ENCODE measurements at regions not wholly inside any gene's neighbourhood (a gene's known extent, or its start where the extent isn't known, plus 50 kb on each side); places are given as distances from the start of the nearest gene placed in this dataset.
"Not testable (repeated sequence)": the region's sequence is repeated elsewhere in the genome, so short reads cannot be mapped to it uniquely, and the experiment has no call there.

GRCh38 chr6:15748341-15748740 is 85.5 kb upstream of the DTNBP1 start:
- peaks cover 5% of the 10 kb centered on the region for H3K27me3 Mint-ChIP-seq

GRCh38 chr6:15747354-15747883 is 84.6 kb upstream of the DTNBP1 start:
- DNase-seq (ENCODE audit: low spot score in 2 of 2) (no peak), ATAC-seq (replicated peaks; ENCODE audit: extremely low read depth, poor library complexity, severe bottlenecking) (no peak)

More at GRCh38 chr6:15748341-15748740, 85.5 kb upstream of the DTNBP1 start:
- Mint-ChIP-seq H3K9me3 (no peaks in the 10 kb centered on the region), H3K36me3 (ENCODE audit: insufficient read depth) (peaks cover 2% of the 10 kb centered on the region), H3K4me3 (no peak overlapping the region), H3K4me1 (no peaks in the 10 kb centered on the region), H3K27ac (ENCODE audit: low read depth) (no peak overlapping the region)
- DNase-seq (ENCODE audit: low spot score in 2 of 2) (no peak), ATAC-seq (replicated peaks; ENCODE audit: extremely low read depth, poor library complexity, severe bottlenecking) (no peak)

GRCh38 chr6:15745781-15746180 is 83.0 kb upstream of the DTNBP1 start:
- DNase-seq (ENCODE audit: low spot score in 2 of 2) (no peak), ATAC-seq (replicated peaks; ENCODE audit: extremely low read depth, poor library complexity, severe bottlenecking) (no peak)
- peaks cover 10% of the 10 kb centered on the region for H3K27me3 Mint-ChIP-seq
- H3K36me3 Mint-ChIP-seq (ENCODE audit: insufficient read depth): peaks cover 2% of the 10 kb centered on the region
- no peaks in the 10 kb centered on the region for H3K4me1 Mint-ChIP-seq
- no peak overlapping the region for H3K4me3 Mint-ChIP-seq
- H3K9me3 Mint-ChIP-seq: no peaks in the 10 kb centered on the region
- no peak overlapping the region for H3K27ac Mint-ChIP-seq (ENCODE audit: low read depth)

More at GRCh38 chr6:15747354-15747883, 84.6 kb upstream of the DTNBP1 start:
- Mint-ChIP-seq H3K4me1 (no peaks in the 10 kb centered on the region), H3K27me3 (peaks cover 10% of the 10 kb centered on the region), H3K36me3 (ENCODE audit: insufficient read depth) (peaks cover 2% of the 10 kb centered on the region), H3K27ac (ENCODE audit: low read depth) (no peak overlapping the region), H3K4me3 (no peak overlapping the region), H3K9me3 (no peaks in the 10 kb centered on the region)

GRCh38 chr6:15744818-15745402 is 82.1 kb upstream of the DTNBP1 start:
- Mint-ChIP-seq H3K9me3 (no peaks in the 10 kb centered on the region), H3K27ac (ENCODE audit: low read depth) (no peak overlapping the region), H3K27me3 (peaks cover 10% of the 10 kb centered on the region), H3K4me1 (no peaks in the 10 kb centered on the region), H3K4me3 (no peak overlapping the region), H3K36me3 (ENCODE audit: insufficient read depth) (peaks cover 2% of the 10 kb centered on the region)
- DNase-seq (ENCODE audit: low spot score in 2 of 2): no peak
- ATAC-seq (replicated peaks; ENCODE audit: extremely low read depth, poor library complexity, severe bottlenecking): no peak

GRCh38 chr6:15742013-15742412 is 79.2 kb upstream of the DTNBP1 start:
- H3K9me3 Mint-ChIP-seq; H3K36me3 Mint-ChIP-seq (ENCODE audit: insufficient read depth); H3K4me3 Mint-ChIP-seq; DNase-seq (ENCODE audit: low spot score in 2 of 2); H3K27ac Mint-ChIP-seq (ENCODE audit: low read depth); H3K4me1 Mint-ChIP-seq; ATAC-seq (replicated peaks; ENCODE audit: extremely low read depth, poor library complexity, severe bottlenecking): not testable (repeated sequence)
- H3K27me3 Mint-ChIP-seq: peaks cover 10% of the 10 kb centered on the region

- no peaks in the 10 kb centered on the region for H3K4me1 Mint-ChIP-seq
- H3K4me3 Mint-ChIP-seq: no peak overlapping the region
- ATAC-seq (replicated peaks; ENCODE audit: extremely low read depth, poor library complexity, severe bottlenecking) (no peak), DNase-seq (ENCODE audit: low spot score in 2 of 2) (no peak)
- peaks cover 10% of the 10 kb centered on the region for H3K27me3 Mint-ChIP-seq
- no peak overlapping the region for H3K27ac Mint-ChIP-seq (ENCODE audit: low read depth)
- no peaks in the 10 kb centered on the region for H3K9me3 Mint-ChIP-seq
- no peaks in the 10 kb centered on the region for H3K36me3 Mint-ChIP-seq (ENCODE audit: insufficient read depth)
Measured at GRCh38 chr6:15741405-15741804, 78.6 kb upstream of the DTNBP1 start.

GRCh38 chr6:15739867-15740266 is 77.0 kb upstream of the DTNBP1 start:
- Mint-ChIP-seq H3K9me3 (no peaks in the 10 kb centered on the region), H3K4me1 (no peaks in the 10 kb centered on the region), H3K4me3 (no peak overlapping the region), H3K36me3 (ENCODE audit: insufficient read depth) (no peaks in the 10 kb centered on the region), H3K27ac (ENCODE audit: low read depth) (no peak overlapping the region), H3K27me3 (peaks cover 10% of the 10 kb centered on the region)
- no peak for ATAC-seq (replicated peaks; ENCODE audit: extremely low read depth, poor library complexity, severe bottlenecking)
- DNase-seq (ENCODE audit: low spot score in 2 of 2): no peak

- DNase-seq (ENCODE audit: low spot score in 2 of 2) (no peak), ATAC-seq (replicated peaks; ENCODE audit: extremely low read depth, poor library complexity, severe bottlenecking) (no peak)
- no peaks in the 10 kb centered on the region for H3K36me3 Mint-ChIP-seq (ENCODE audit: insufficient read depth)
- no peaks in the 10 kb centered on the region for H3K4me1 Mint-ChIP-seq
- H3K9me3 Mint-ChIP-seq: no peaks in the 10 kb centered on the region
- H3K4me3 Mint-ChIP-seq: no peak overlapping the region
- no peak overlapping the region for H3K27ac Mint-ChIP-seq (ENCODE audit: low read depth)
- peaks cover 10% of the 10 kb centered on the region for H3K27me3 Mint-ChIP-seq
Measured at GRCh38 chr6:15739353-15739752, 76.5 kb upstream of the DTNBP1 start.

GRCh38 chr6:15738195-15738594 is 75.4 kb upstream of the DTNBP1 start:
- not testable (repeated sequence) for H3K27me3 Mint-ChIP-seq; H3K4me3 Mint-ChIP-seq; H3K27ac Mint-ChIP-seq (ENCODE audit: low read depth); H3K36me3 Mint-ChIP-seq (ENCODE audit: insufficient read depth); H3K9me3 Mint-ChIP-seq; ATAC-seq (replicated peaks; ENCODE audit: extremely low read depth, poor library complexity, severe bottlenecking); DNase-seq (ENCODE audit: low spot score in 2 of 2); H3K4me1 Mint-ChIP-seq

- Mint-ChIP-seq H3K36me3 (ENCODE audit: insufficient read depth) (no peaks in the 10 kb centered on the region), H3K4me3 (no peak overlapping the region), H3K27me3 (peaks cover 16% of the 10 kb centered on the region), H3K9me3 (no peaks in the 10 kb centered on the region), H3K27ac (ENCODE audit: low read depth) (no peak overlapping the region), H3K4me1 (no peaks in the 10 kb centered on the region)
- no peak for ATAC-seq (replicated peaks; ENCODE audit: extremely low read depth, poor library complexity, severe bottlenecking)
- DNase-seq (ENCODE audit: low spot score in 2 of 2): no peak
Measured at GRCh38 chr6:15736297-15736696, 73.5 kb upstream of the DTNBP1 start.

GRCh38 chr6:15735567-15736265 is 72.9 kb upstream of the DTNBP1 start:
- peaks cover 18% of the 10 kb centered on the region for H3K27me3 Mint-ChIP-seq
- DNase-seq (ENCODE audit: low spot score in 2 of 2) (no peak), ATAC-seq (replicated peaks; ENCODE audit: extremely low read depth, poor library complexity, severe bottlenecking) (no peak)
- H3K9me3 Mint-ChIP-seq: no peaks in the 10 kb centered on the region
- H3K4me1 Mint-ChIP-seq: no peaks in the 10 kb centered on the region
- H3K27ac Mint-ChIP-seq (ENCODE audit: low read depth): peak overlapping the region; percentile 32
- no peaks in the 10 kb centered on the region for H3K36me3 Mint-ChIP-seq (ENCODE audit: insufficient read depth)
- H3K4me3 Mint-ChIP-seq: no peak overlapping the region

- Mint-ChIP-seq H3K36me3 (ENCODE audit: insufficient read depth) (no peaks in the 10 kb centered on the region), H3K27me3 (peaks cover 18% of the 10 kb centered on the region), H3K4me1 (no peaks in the 10 kb centered on the region), H3K27ac (ENCODE audit: low read depth) (no peak overlapping the region), H3K4me3 (no peak overlapping the region), H3K9me3 (no peaks in the 10 kb centered on the region)
- ATAC-seq (replicated peaks; ENCODE audit: extremely low read depth, poor library complexity, severe bottlenecking): no peak
- DNase-seq (ENCODE audit: low spot score in 2 of 2): no peak
Measured at GRCh38 chr6:15734118-15734897, 71.5 kb upstream of the DTNBP1 start.
